ENCODE measurements at regions not wholly inside any gene's neighbourhood (a gene's known extent, or its start where the extent isn't known, plus 50 kb on each side); places are given as distances from the start of the nearest gene placed in this dataset.

GRCh38 chr10:21014141-21014540 is 117.0 kb upstream of the NEBL start:
- TF ChIP-seq CTCF (IDR thresholded peaks at IDR 0.05) (no peak), POLR2AphosphoS5 (IDR thresholded peaks at IDR 0.05) (no peak)
